ENCODE measurements at regions not wholly inside any gene's neighbourhood (a gene's known extent, or its start where the extent isn't known, plus 50 kb on each side); places are given as distances from the start of the nearest gene placed in this dataset.

DNA sequence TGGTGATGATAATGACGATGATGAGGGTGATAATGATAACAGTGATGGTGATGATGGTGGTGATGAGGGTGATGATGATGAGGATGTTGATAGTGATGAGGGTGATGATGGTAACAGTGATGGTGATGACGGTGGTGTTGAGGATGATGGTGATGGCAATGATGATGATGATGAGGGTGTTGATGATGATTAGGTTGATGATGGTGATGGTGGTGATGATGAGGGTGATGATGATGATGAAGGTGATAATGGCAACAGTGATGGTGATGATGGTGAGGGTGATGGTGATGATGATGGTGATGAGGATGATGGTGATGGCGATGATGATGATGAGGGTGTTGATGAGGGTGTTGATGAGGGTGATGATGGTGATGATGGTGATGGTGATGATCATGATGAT lies 93.8 kb upstream of the ZNF469 start (continued):
- TF ChIP-seq ZNF596 (tag by site-specific recombination; IDR thresholded peaks at IDR 0.05) (no peak), ZBTB17 (tag by site-specific recombination; IDR thresholded peaks at IDR 0.05) (no peak), ZNF837 (tag by site-specific recombination; IDR thresholded peaks at IDR 0.05) (no peak), ZNF138 (tag by site-specific recombination; IDR thresholded peaks at IDR 0.05; ENCODE audit: borderline replicate concordance) (no peak), MEIS1 (CRISPR knock-in tag; IDR thresholded peaks at IDR 0.05; ENCODE audit: borderline replicate concordance) (no peak), ZBTB48 (tag by site-specific recombination; IDR thresholded peaks at IDR 0.05) (no peak), OSR2 (tag by site-specific recombination; IDR thresholded peaks at IDR 0.05) (no peak), ZNF248 (tag by site-specific recombination; IDR thresholded peaks at IDR 0.05) (peak; percentile 87; the same call in 1 of the 2 replicates), ZNF302 (tag by site-specific recombination; IDR thresholded peaks at IDR 0.05; ENCODE audit: low read depth) (no peak), ZNF548 (tag by site-specific recombination; IDR thresholded peaks at IDR 0.05) (peak; percentile 65; the same call in 1 of the 2 replicates), ZNF133 (tag by site-specific recombination; IDR thresholded peaks at IDR 0.05) (0 out of 2 replicates have a peak, but pooled peaks have one; percentile 38), ZNF140 (tag by site-specific recombination; IDR thresholded peaks at IDR 0.05) (no peak), GLI4 (tag by site-specific recombination; IDR thresholded peaks at IDR 0.05) (no peak), ZNF747 (tag by site-specific recombination; IDR thresholded peaks at IDR 0.05) (no peak; the same call in 1 of the 2 replicates), ZBTB1 (tag by site-specific recombination; IDR thresholded peaks at IDR 0.05) (no peak), RBAK (tag by site-specific recombination; IDR thresholded peaks at IDR 0.05) (peak; percentile 49; the same call in 1 of the 2 replicates), ZFP37 (tag by site-specific recombination; IDR thresholded peaks at IDR 0.05) (no peak), ZNF184 (tag by site-specific recombination; IDR thresholded peaks at IDR 0.05) (no peak), ZNF555 (tag by site-specific recombination; conservative IDR thresholded peaks at IDR 0.05) (no peak), ZNF239 (tag by site-specific recombination; IDR thresholded peaks at IDR 0.05) (no peak; the same call in 1 of the 2 replicates), PRDM1 (tag by site-specific recombination; IDR thresholded peaks at IDR 0.05) (no peak), ZNF585B (tag by site-specific recombination; IDR thresholded peaks at IDR 0.05) (no peak), SCRT2 (tag by site-specific recombination; IDR thresholded peaks at IDR 0.05) (no peak), ZNF514 (tag by site-specific recombination; IDR thresholded peaks at IDR 0.05) (no peak), ZEB2 (tag by site-specific recombination; IDR thresholded peaks at IDR 0.05) (no peak), TRIM28 (IDR thresholded peaks at IDR 0.05; ENCODE audit: borderline replicate concordance, low read length) (peak; percentile 24; the same call in 1 of the 2 replicates), ZNF768 (tag by site-specific recombination; IDR thresholded peaks at IDR 0.05) (no peak)
- TF ChIP-seq, protein P1, sequence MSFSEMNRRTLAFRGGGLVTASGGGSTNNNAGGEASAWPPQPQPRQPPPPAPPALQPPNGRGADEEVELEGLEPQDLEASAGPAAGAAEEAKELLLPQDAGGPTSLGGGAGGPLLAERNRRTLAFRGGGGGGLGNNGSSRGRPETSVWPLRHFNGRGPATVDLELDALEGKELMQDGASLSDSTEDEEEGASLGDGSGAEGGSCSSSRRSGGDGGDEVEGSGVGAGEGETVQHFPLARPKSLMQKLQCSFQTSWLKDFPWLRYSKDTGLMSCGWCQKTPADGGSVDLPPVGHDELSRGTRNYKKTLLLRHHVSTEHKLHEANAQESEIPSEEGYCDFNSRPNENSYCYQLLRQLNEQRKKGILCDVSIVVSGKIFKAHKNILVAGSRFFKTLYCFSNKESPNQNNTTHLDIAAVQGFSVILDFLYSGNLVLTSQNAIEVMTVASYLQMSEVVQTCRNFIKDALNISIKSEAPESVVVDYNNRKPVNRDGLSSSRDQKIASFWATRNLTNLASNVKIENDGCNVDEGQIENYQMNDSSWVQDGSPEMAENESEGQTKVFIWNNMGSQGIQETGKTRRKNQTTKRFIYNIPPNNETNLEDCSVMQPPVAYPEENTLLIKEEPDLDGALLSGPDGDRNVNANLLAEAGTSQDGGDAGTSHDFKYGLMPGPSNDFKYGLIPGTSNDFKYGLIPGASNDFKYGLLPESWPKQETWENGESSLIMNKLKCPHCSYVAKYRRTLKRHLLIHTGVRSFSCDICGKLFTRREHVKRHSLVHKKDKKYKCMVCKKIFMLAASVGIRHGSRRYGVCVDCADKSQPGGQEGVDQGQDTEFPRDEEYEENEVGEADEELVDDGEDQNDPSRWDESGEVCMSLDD (tag by site-specific recombination; IDR thresholded peaks at IDR 0.05): no peak
- TF ChIP-seq, protein P2, sequence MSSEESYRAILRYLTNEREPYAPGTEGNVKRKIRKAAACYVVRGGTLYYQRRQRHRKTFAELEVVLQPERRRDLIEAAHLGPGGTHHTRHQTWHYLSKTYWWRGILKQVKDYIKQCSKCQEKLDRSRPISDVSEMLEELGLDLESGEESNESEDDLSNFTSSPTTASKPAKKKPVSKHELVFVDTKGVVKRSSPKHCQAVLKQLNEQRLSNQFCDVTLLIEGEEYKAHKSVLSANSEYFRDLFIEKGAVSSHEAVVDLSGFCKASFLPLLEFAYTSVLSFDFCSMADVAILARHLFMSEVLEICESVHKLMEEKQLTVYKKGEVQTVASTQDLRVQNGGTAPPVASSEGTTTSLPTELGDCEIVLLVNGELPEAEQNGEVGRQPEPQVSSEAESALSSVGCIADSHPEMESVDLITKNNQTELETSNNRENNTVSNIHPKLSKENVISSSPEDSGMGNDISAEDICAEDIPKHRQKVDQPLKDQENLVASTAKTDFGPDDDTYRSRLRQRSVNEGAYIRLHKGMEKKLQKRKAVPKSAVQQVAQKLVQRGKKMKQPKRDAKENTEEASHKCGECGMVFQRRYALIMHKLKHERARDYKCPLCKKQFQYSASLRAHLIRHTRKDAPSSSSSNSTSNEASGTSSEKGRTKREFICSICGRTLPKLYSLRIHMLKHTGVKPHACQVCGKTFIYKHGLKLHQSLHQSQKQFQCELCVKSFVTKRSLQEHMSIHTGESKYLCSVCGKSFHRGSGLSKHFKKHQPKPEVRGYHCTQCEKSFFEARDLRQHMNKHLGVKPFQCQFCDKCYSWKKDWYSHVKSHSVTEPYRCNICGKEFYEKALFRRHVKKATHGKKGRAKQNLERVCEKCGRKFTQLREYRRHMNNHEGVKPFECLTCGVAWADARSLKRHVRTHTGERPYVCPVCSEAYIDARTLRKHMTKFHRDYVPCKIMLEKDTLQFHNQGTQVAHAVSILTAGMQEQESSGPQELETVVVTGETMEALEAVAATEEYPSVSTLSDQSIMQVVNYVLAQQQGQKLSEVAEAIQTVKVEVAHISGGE (tag by site-specific recombination; conservative IDR thresholded peaks at IDR 0.05; ENCODE audit: low read depth): no peak
- TF ChIP-seq, protein P3, sequence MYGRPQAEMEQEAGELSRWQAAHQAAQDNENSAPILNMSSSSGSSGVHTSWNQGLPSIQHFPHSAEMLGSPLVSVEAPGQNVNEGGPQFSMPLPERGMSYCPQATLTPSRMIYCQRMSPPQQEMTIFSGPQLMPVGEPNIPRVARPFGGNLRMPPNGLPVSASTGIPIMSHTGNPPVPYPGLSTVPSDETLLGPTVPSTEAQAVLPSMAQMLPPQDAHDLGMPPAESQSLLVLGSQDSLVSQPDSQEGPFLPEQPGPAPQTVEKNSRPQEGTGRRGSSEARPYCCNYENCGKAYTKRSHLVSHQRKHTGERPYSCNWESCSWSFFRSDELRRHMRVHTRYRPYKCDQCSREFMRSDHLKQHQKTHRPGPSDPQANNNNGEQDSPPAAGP (tag by site-specific recombination; IDR thresholded peaks at IDR 0.05): no peak
- TF ChIP-seq, protein P4, sequence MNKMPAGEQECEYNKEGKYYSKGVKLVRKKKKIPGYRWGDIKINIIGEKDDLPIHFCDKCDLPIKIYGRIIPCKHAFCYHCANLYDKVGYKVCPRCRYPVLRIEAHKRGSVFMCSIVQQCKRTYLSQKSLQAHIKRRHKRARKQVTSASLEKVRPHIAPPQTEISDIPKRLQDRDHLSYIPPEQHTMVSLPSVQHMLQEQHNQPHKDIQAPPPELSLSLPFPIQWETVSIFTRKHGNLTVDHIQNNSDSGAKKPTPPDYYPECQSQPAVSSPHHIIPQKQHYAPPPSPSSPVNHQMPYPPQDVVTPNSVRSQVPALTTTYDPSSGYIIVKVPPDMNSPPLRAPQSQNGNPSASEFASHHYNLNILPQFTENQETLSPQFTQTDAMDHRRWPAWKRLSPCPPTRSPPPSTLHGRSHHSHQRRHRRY (tag by site-specific recombination; IDR thresholded peaks at IDR 0.05): no peak
- TF ChIP-seq, protein P5, sequence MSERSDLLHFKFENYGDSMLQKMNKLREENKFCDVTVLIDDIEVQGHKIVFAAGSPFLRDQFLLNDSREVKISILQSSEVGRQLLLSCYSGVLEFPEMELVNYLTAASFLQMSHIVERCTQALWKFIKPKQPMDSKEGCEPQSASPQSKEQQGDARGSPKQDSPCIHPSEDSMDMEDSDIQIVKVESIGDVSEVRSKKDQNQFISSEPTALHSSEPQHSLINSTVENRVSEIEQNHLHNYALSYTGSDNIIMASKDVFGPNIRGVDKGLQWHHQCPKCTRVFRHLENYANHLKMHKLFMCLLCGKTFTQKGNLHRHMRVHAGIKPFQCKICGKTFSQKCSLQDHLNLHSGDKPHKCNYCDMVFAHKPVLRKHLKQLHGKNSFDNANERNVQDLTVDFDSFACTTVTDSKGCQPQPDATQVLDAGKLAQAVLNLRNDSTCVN (tag by site-specific recombination; optimal IDR thresholded peaks at IDR 0.05): no peak
- TF ChIP-seq, protein P6, sequence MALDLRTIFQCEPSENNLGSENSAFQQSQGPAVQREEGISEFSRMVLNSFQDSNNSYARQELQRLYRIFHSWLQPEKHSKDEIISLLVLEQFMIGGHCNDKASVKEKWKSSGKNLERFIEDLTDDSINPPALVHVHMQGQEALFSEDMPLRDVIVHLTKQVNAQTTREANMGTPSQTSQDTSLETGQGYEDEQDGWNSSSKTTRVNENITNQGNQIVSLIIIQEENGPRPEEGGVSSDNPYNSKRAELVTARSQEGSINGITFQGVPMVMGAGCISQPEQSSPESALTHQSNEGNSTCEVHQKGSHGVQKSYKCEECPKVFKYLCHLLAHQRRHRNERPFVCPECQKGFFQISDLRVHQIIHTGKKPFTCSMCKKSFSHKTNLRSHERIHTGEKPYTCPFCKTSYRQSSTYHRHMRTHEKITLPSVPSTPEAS (tag by site-specific recombination; IDR thresholded peaks at IDR 0.05): no peak
